ENCODE measurements at regions not wholly inside any gene's neighbourhood (a gene's known extent, or its start where the extent isn't known, plus 50 kb on each side); places are given as distances from the start of the nearest gene placed in this dataset.

- Histone ChIP-seq H3K4me3 (no peak overlapping the region), H3K9me3 (no peaks in the 10 kb centered on the region), H3K4me2 (no peak overlapping the region), H3K4me1 (no peaks in the 10 kb centered on the region), H3K27ac (no peak overlapping the region)
- DNase-seq (ENCODE audit: low read depth in 1 of 2, low spot score in 1 of 2): no peak
- ChIA-PET POLR2A (no interaction called here), CTCF (no interaction called here)
- no peak for ATAC-seq
- no peak for FAIRE-seq
- TF ChIP-seq ZFP36 (IDR thresholded peaks at IDR 0.05; ENCODE audit: borderline replicate concordance, partially characterized antibody) (no peak), JUNB (IDR thresholded peaks at IDR 0.05) (no peak), MAX (IDR thresholded peaks at IDR 0.05) (no peak), PHF8 (IDR thresholded peaks at IDR 0.05; ENCODE audit: borderline replicate concordance, low read depth) (no peak), POLR2A (IDR thresholded peaks at IDR 0.05; ENCODE audit: low read length) (no peak), HOXA7 (CRISPR knock-in tag; IDR thresholded peaks at IDR 0.05) (no peak), RNF2 (IDR thresholded peaks at IDR 0.05; ENCODE audit: borderline replicate concordance, low read depth) (no peak), TP53 (CRISPR knock-in tag; IDR thresholded peaks at IDR 0.05) (no peak), NR3C1 (IDR thresholded peaks at IDR 0.05) (no peak), ZC3H11A (IDR thresholded peaks at IDR 0.05) (no peak), BCL3 (IDR thresholded peaks at IDR 0.05) (no peak), TFCP2L1 (CRISPR knock-in tag; IDR thresholded peaks at IDR 0.05) (no peak), RFX5 (IDR thresholded peaks at IDR 0.05) (no peak), ZSCAN20 (CRISPR knock-in tag; IDR thresholded peaks at IDR 0.05) (no peak)
- TF ChIP-seq, protein P1, sequence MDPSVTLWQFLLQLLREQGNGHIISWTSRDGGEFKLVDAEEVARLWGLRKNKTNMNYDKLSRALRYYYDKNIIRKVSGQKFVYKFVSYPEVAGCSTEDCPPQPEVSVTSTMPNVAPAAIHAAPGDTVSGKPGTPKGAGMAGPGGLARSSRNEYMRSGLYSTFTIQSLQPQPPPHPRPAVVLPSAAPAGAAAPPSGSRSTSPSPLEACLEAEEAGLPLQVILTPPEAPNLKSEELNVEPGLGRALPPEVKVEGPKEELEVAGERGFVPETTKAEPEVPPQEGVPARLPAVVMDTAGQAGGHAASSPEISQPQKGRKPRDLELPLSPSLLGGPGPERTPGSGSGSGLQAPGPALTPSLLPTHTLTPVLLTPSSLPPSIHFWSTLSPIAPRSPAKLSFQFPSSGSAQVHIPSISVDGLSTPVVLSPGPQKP (IDR thresholded peaks at IDR 0.05; ENCODE audit: low read depth, low read length): no peak
- WGBS (ENCODE audit: missing lambda C conversion rate): 28% methylated on average over 2 of the region's 2 CpGs
Observed at GRCh38 chr3:81045246-81045645, 716.2 kb downstream of the GBE1 start.

- FAIRE-seq (no peak), DNase-seq (ENCODE audit: low read depth in 1 of 2, low spot score in 1 of 2) (no peak), ATAC-seq (no peak)
- Histone ChIP-seq H3K27ac (no peak overlapping the region), H3K4me3 (no peak overlapping the region), H3K4me2 (no peak overlapping the region), H3K9me3 (no peaks in the 10 kb centered on the region), H3K4me1 (no peaks in the 10 kb centered on the region)
- TF ChIP-seq RFX5 (IDR thresholded peaks at IDR 0.05): no peak
- peak; percentile 69 for TF ChIP-seq MAFK (IDR thresholded peaks at IDR 0.05; ENCODE audit: partially characterized antibody)
- TF ChIP-seq TFCP2L1 (CRISPR knock-in tag; IDR thresholded peaks at IDR 0.05): no peak
- POLR2A ChIA-PET: no interaction called here
- CTCF ChIA-PET: no interaction called here
- 15% methylated on average over 3 of the region's 3 CpGs for WGBS (ENCODE audit: missing lambda C conversion rate)
Observed at GRCh38 chr3:81043660-81044199, 717.7 kb downstream of the GBE1 start.

- TF ChIP-seq CHD4 (IDR thresholded peaks at IDR 0.05; ENCODE audit: borderline replicate concordance) (no peak), TP53 (CRISPR knock-in tag; IDR thresholded peaks at IDR 0.05) (no peak), MAFK (IDR thresholded peaks at IDR 0.05; ENCODE audit: partially characterized antibody) (no peak), BCL3 (IDR thresholded peaks at IDR 0.05) (no peak), RARB (CRISPR knock-in tag; IDR thresholded peaks at IDR 0.05) (no peak), PHF8 (IDR thresholded peaks at IDR 0.05; ENCODE audit: borderline replicate concordance, low read depth) (no peak), CEBPB (IDR thresholded peaks at IDR 0.05) (no peak), KDM5A (IDR thresholded peaks at IDR 0.05) (no peak), ZC3H11A (IDR thresholded peaks at IDR 0.05) (no peak), USF2 (IDR thresholded peaks at IDR 0.05) (no peak), POLR2AphosphoS2 (conservative IDR thresholded peaks at IDR 0.05; ENCODE audit: low read length) (no peak)
- TF ChIP-seq, protein P2, sequence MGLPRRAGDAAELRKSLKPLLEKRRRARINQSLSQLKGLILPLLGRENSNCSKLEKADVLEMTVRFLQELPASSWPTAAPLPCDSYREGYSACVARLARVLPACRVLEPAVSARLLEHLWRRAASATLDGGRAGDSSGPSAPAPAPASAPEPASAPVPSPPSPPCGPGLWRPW (IDR thresholded peaks at IDR 0.05): no peak
- TF ChIP-seq, protein P3, sequence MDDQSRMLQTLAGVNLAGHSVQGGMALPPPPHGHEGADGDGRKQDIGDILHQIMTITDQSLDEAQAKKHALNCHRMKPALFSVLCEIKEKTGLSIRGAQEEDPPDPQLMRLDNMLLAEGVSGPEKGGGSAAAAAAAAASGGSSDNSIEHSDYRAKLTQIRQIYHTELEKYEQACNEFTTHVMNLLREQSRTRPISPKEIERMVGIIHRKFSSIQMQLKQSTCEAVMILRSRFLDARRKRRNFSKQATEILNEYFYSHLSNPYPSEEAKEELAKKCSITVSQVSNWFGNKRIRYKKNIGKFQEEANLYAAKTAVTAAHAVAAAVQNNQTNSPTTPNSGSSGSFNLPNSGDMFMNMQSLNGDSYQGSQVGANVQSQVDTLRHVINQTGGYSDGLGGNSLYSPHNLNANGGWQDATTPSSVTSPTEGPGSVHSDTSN (IDR thresholded peaks at IDR 0.05): no peak
Observed at GRCh38 chr3:81043009-81043408, 718.4 kb downstream of the GBE1 start.

More at GRCh38 chr3:81043009-81043408, 718.4 kb downstream of the GBE1 start:
- H3K9me3 ChIP-seq: no peaks in the 10 kb centered on the region
- H3K4me1 ChIP-seq: no peaks in the 10 kb centered on the region
- ChIA-PET POLR2A (no interaction called here), CTCF (no interaction called here)
- no peak for ATAC-seq
- WGBS (ENCODE audit: missing lambda C conversion rate): 26% methylated on average over 2 of the region's 2 CpGs
- H3K4me2 ChIP-seq: no peak overlapping the region
- DNase-seq (ENCODE audit: low read depth in 1 of 2, low spot score in 1 of 2): no peak
- no peak overlapping the region for H3K4me3 ChIP-seq
- no peak for FAIRE-seq
- no peak overlapping the region for H3K27ac ChIP-seq

Data from A549 (cell line).